Epithelial cell of esophagus (primary cell): ENCODE measurements at regions not wholly inside any gene's neighbourhood (a gene's known extent, or its start where the extent isn't known, plus 50 kb on each side); places are given as distances from the start of the nearest gene placed in this dataset.

Experiments
- DNase-seq: peaks from one replicate; pipeline ENCODE4 v3.0.0; 2010; ENCODE audit warnings: low read depth
- H3K4me3 ChIP-seq: 2 replicates; pipeline ENCODE4 v1.5.1; 2011; ENCODE audit warnings: mild to moderate bottlenecking, low read length, control low read depth
- CTCF ChIP-seq: IDR thresholded peaks from 2 replicates; pipeline ENCODE4 v1.5.1; 2011; ENCODE audit warnings: low read depth, mild to moderate bottlenecking, low read length, control low read depth, inconsistent platforms; ENCODE audit not compliant: insufficient read depth; ENCODE audit errors: missing control alignments

GRCh38 chrX:776529-777230 lies 146.1 kb downstream of the SHOX start:
- H3K4me3 ChIP-seq: no peak overlapping the region
- no peak for DNase-seq
- TF ChIP-seq CTCF: no peak

GRCh38 chrX:776061-776460 lies 145.5 kb downstream of the SHOX start:
- no peak overlapping the region for H3K4me3 ChIP-seq
- TF ChIP-seq CTCF: no peak
- no peak for DNase-seq

GRCh38 chrX:774536-774935 lies 143.9 kb downstream of the SHOX start:
- no peak overlapping the region for H3K4me3 ChIP-seq
- DNase-seq: no peak
- TF ChIP-seq CTCF: no peak

- TF ChIP-seq CTCF: no peak
- H3K4me3 ChIP-seq: no peak overlapping the region
- DNase-seq: no peak
Measured at GRCh38 chrX:773292-774025, 142.9 kb downstream of the SHOX start.

GRCh38 chrX:771536-771935 lies 140.9 kb downstream of the SHOX start:
- no peak overlapping the region for H3K4me3 ChIP-seq
- no peak for DNase-seq
- no peak for TF ChIP-seq CTCF

GRCh38 chrX:769796-770195 lies 139.2 kb downstream of the SHOX start:
- DNase-seq: no peak
- H3K4me3 ChIP-seq: no peak overlapping the region
- no peak for TF ChIP-seq CTCF
